Mesendoderm (in vitro differentiated cells): ENCODE measurements at regions not wholly inside any gene's neighbourhood (a gene's known extent, or its start where the extent isn't known, plus 50 kb on each side); places are given as distances from the start of the nearest gene placed in this dataset.

Source experiments
- DNase-seq: peaks from one replicate; pipeline ENCODE4 v3.0.0; 2013
- H2AK5ac ChIP-seq: 2 replicates; pipeline ENCODE4 v1.6.1; 2013; ENCODE audit warnings: low read length, inconsistent platforms
- H2BK120ac ChIP-seq: 2 replicates; pipeline ENCODE4 v1.6.1; 2013; ENCODE audit warnings: low read depth, mild to moderate bottlenecking, low read length, moderate library complexity, mixed read lengths
- H2BK15ac ChIP-seq: replicated peaks from 2 replicates; pipeline ENCODE4 v1.6.1; 2013; ENCODE audit warnings: low read depth, mild to moderate bottlenecking, moderate library complexity
- H2BK5ac ChIP-seq: 2 replicates; pipeline ENCODE4 v1.6.1; 2013; ENCODE audit warnings: low read length, inconsistent platforms
- H3K18ac ChIP-seq: 2 replicates; pipeline ENCODE4 v1.6.1; 2013; ENCODE audit warnings: mild to moderate bottlenecking, low read length, mixed read lengths
- H3K23ac ChIP-seq: one replicate; pipeline ENCODE4 v1.6.1; 2013; ENCODE audit warnings: low read length
- H3K27ac ChIP-seq: 2 replicates; pipeline ENCODE4 v1.5.1; 2013; ENCODE audit warnings: low read depth, mild to moderate bottlenecking, inconsistent platforms, low read length, moderate library complexity
- H3K27me3 ChIP-seq: 2 replicates; pipeline ENCODE4 v1.6.1; 2013; ENCODE audit warnings: low read length, control low read depth, mild to moderate bottlenecking, inconsistent platforms; ENCODE audit not compliant: insufficient read depth, poor library complexity
- H3K36me3 ChIP-seq: 2 replicates; pipeline ENCODE4 v1.6.1; 2013; ENCODE audit warnings: low read length, inconsistent platforms; ENCODE audit not compliant: control insufficient read depth, insufficient read depth
- H3K4ac ChIP-seq: one replicate; pipeline ENCODE4 v1.6.1; 2013; ENCODE audit warnings: low read depth, mild to moderate bottlenecking, low read length, moderate library complexity
- H3K4me1 ChIP-seq: 2 replicates; pipeline ENCODE4 v1.6.1; 2013; ENCODE audit warnings: low read depth, low read length, inconsistent platforms; ENCODE audit not compliant: control insufficient read depth
- H3K4me2 ChIP-seq: 2 replicates; pipeline ENCODE4 v1.6.1; 2013; ENCODE audit warnings: low read length
- H3K4me3 ChIP-seq: 2 replicates; pipeline ENCODE4 v1.5.1; 2013; ENCODE audit warnings: mild to moderate bottlenecking, low read length
- H3K56ac ChIP-seq: one replicate; pipeline ENCODE4 v1.6.1; 2013; ENCODE audit warnings: low read length
- H3K79me1 ChIP-seq: 2 replicates; pipeline ENCODE4 v1.6.1; 2013; ENCODE audit warnings: low read length, inconsistent platforms
- H3K79me2 ChIP-seq: 2 replicates; pipeline ENCODE4 v1.6.1; 2013; ENCODE audit warnings: mild to moderate bottlenecking, low read length; ENCODE audit not compliant: control insufficient read depth, insufficient read depth
- H3K9ac ChIP-seq: 2 replicates; pipeline ENCODE4 v1.6.1; 2013; ENCODE audit warnings: low read length, inconsistent platforms
- H4K5ac ChIP-seq: one replicate; pipeline ENCODE4 v1.6.1; 2013; ENCODE audit warnings: low read length
- H4K8ac ChIP-seq: one replicate; pipeline ENCODE4 v1.6.1; 2013; ENCODE audit warnings: low read depth, mild to moderate bottlenecking, control low read depth, low read length, moderate library complexity
- WGBS: extraction: QIAGEN DNeasy Blood & Tissue Kit; methylation state at CpG from one replicate; pipeline ENCODE4 v1.1.7; 2013; ENCODE audit warnings: low lambda C conversion rate, missing lambda C conversion rate; ENCODE audit not compliant: insufficient coverage; ENCODE audit errors: extremely low coverage; 5-methylcytosine and 5-hydroxymethylcytosine counted together

- Histone ChIP-seq H3K18ac (no peak overlapping the region), H3K9ac (no peak overlapping the region), H4K8ac (no peak overlapping the region), H3K4me3 (no peak overlapping the region), H2AK5ac (no peak overlapping the region), H2BK120ac (no peak overlapping the region), H3K23ac (no peak overlapping the region), H3K36me3 (no peaks in the 10 kb centered on the region), H3K56ac (no peak overlapping the region), H3K4me2 (no peak overlapping the region), H2BK5ac (no peak overlapping the region), H4K5ac (no peak overlapping the region), H2BK15ac (no peak overlapping the region), H3K4me1 (peaks cover 5% of the 10 kb centered on the region), H3K27ac (no peak overlapping the region), H3K79me2 (no peaks in the 10 kb centered on the region), H3K27me3 (no peaks in the 10 kb centered on the region), H3K4ac (no peak overlapping the region), H3K79me1 (no peaks in the 10 kb centered on the region)
- no CpG with 5 or more reads among the region's 4 CpGs for WGBS
- DNase-seq, result peak; percentile 59
These were observed 237.9 kb upstream of the SOX4 start for GRCh38 chr6:21355638-21356037.

GRCh38 chr6:21357262-21357661 is 236.3 kb upstream of the SOX4 start:
- Histone ChIP-seq H3K4me2 (no peak overlapping the region), H3K23ac (no peak overlapping the region), H3K36me3 (no peaks in the 10 kb centered on the region), H3K4me3 (no peak overlapping the region), H3K4me1 (peaks cover 9% of the 10 kb centered on the region), H2BK5ac (no peak overlapping the region), H3K9ac (no peak overlapping the region), H3K27ac (no peak overlapping the region), H3K4ac (no peak overlapping the region), H2BK15ac (no peak overlapping the region), H3K79me2 (no peaks in the 10 kb centered on the region), H4K5ac (no peak overlapping the region), H2BK120ac (no peak overlapping the region), H3K79me1 (no peaks in the 10 kb centered on the region), H3K18ac (no peak overlapping the region), H3K27me3 (no peaks in the 10 kb centered on the region), H2AK5ac (no peak overlapping the region), H4K8ac (no peak overlapping the region), H3K56ac (no peak overlapping the region)
- no peak for DNase-seq
- no CpG with 5 or more reads among the region's 8 CpGs for WGBS

- no peaks in the 10 kb centered on the region for H3K79me2 ChIP-seq
- H3K4me3 ChIP-seq, result no peak overlapping the region
- no peak overlapping the region for H3K4me2 ChIP-seq
- no peak overlapping the region for H3K4ac ChIP-seq
- no peak overlapping the region for H4K5ac ChIP-seq
- H3K23ac ChIP-seq, result no peak overlapping the region
- H3K18ac ChIP-seq, result no peak overlapping the region
- no peaks in the 10 kb centered on the region for H3K36me3 ChIP-seq
- no peak overlapping the region for H2BK5ac ChIP-seq
- no peak overlapping the region for H2BK120ac ChIP-seq
- no peak overlapping the region for H2BK15ac ChIP-seq
- H3K9ac ChIP-seq, result no peak overlapping the region
- no peaks in the 10 kb centered on the region for H3K79me1 ChIP-seq
- H3K56ac ChIP-seq, result no peak overlapping the region
- H4K8ac ChIP-seq, result no peak overlapping the region
- H3K27ac ChIP-seq, result no peak overlapping the region
- peak overlapping the region; percentile 74 for H2AK5ac ChIP-seq
- no peaks in the 10 kb centered on the region for H3K27me3 ChIP-seq
- peak; percentile 46 for DNase-seq
- H3K4me1 ChIP-seq, result peaks cover 9% of the 10 kb centered on the region
- no CpG with 5 or more reads among the region's 2 CpGs for WGBS
These were observed 233.6 kb upstream of the SOX4 start for GRCh38 chr6:21359926-21360325.

- Histone ChIP-seq H4K5ac (no peak overlapping the region), H3K79me2 (no peaks in the 10 kb centered on the region), H3K79me1 (no peaks in the 10 kb centered on the region), H3K4ac (no peak overlapping the region), H3K27ac (no peak overlapping the region), H4K8ac (no peak overlapping the region), H3K36me3 (no peaks in the 10 kb centered on the region), H2BK15ac (no peak overlapping the region), H3K23ac (no peak overlapping the region), H2AK5ac (no peak overlapping the region), H3K9ac (no peak overlapping the region), H2BK120ac (no peak overlapping the region), H3K4me3 (no peak overlapping the region), H2BK5ac (no peak overlapping the region), H3K56ac (no peak overlapping the region), H3K4me2 (no peak overlapping the region), H3K4me1 (peaks cover 9% of the 10 kb centered on the region), H3K18ac (peak overlapping the region; percentile 44), H3K27me3 (no peaks in the 10 kb centered on the region)
- DNase-seq, result peak; percentile 76
- WGBS, result no CpG with 5 or more reads among the region's 6 CpGs
These were observed 233.2 kb upstream of the SOX4 start for GRCh38 chr6:21360336-21360735.

GRCh38 chr6:21367148-21367547 is 226.4 kb upstream of the SOX4 start:
- no peak overlapping the region for H2BK5ac ChIP-seq

GRCh38 chr6:21367649-21368154 is 225.8 kb upstream of the SOX4 start:
- Histone ChIP-seq H4K8ac (no peak overlapping the region), H3K27me3 (no peaks in the 10 kb centered on the region), H2BK15ac (peak overlapping the region; percentile 57), H2AK5ac (no peak overlapping the region), H3K79me2 (no peaks in the 10 kb centered on the region), H3K4me2 (no peak overlapping the region), H4K5ac (no peak overlapping the region), H3K18ac (peak overlapping the region; percentile 39), H3K27ac (peak overlapping the region; percentile 55), H3K23ac (no peak overlapping the region), H3K4me3 (no peak overlapping the region), H3K56ac (peak overlapping the region; percentile 20), H3K79me1 (no peaks in the 10 kb centered on the region), H2BK5ac (peak overlapping the region; percentile 18), H3K4me1 (peaks cover 28% of the 10 kb centered on the region), H3K4ac (no peak overlapping the region), H3K9ac (no peak overlapping the region), H3K36me3 (no peaks in the 10 kb centered on the region), H2BK120ac (no peak overlapping the region)
- no peak for DNase-seq
- no CpG with 5 or more reads among the region's 3 CpGs for WGBS

More at GRCh38 chr6:21367148-21367547, 226.4 kb upstream of the SOX4 start:
- Histone ChIP-seq H3K79me1 (no peaks in the 10 kb centered on the region), H3K4me3 (no peak overlapping the region), H3K9ac (no peak overlapping the region), H3K4me2 (no peak overlapping the region), H4K5ac (no peak overlapping the region), H2BK15ac (no peak overlapping the region), H2AK5ac (no peak overlapping the region), H3K18ac (peak overlapping the region; percentile 39), H3K4me1 (peaks cover 28% of the 10 kb centered on the region), H4K8ac (no peak overlapping the region), H3K4ac (no peak overlapping the region), H3K27ac (no peak overlapping the region), H3K27me3 (no peaks in the 10 kb centered on the region), H3K23ac (no peak overlapping the region), H3K79me2 (no peaks in the 10 kb centered on the region), H2BK120ac (no peak overlapping the region), H3K36me3 (no peaks in the 10 kb centered on the region), H3K56ac (no peak overlapping the region)
- no peak for DNase-seq
- no CpG with 5 or more reads among the region's 4 CpGs for WGBS
